HG03354 (cell line): ENCODE measurements at regions not wholly inside any gene's neighbourhood (a gene's known extent, or its start where the extent isn't known, plus 50 kb on each side); places are given as distances from the start of the nearest gene placed in this dataset.

Experiments used
- ATAC-seq: cut with Tn5 transposase; IDR thresholded peaks from one replicate; pipeline ENCODE4 v1.9.1; 2021; ENCODE audit warnings: mild to moderate bottlenecking; ENCODE audit not compliant: unreplicated experiment, poor library complexity, severe bottlenecking

DNA sequence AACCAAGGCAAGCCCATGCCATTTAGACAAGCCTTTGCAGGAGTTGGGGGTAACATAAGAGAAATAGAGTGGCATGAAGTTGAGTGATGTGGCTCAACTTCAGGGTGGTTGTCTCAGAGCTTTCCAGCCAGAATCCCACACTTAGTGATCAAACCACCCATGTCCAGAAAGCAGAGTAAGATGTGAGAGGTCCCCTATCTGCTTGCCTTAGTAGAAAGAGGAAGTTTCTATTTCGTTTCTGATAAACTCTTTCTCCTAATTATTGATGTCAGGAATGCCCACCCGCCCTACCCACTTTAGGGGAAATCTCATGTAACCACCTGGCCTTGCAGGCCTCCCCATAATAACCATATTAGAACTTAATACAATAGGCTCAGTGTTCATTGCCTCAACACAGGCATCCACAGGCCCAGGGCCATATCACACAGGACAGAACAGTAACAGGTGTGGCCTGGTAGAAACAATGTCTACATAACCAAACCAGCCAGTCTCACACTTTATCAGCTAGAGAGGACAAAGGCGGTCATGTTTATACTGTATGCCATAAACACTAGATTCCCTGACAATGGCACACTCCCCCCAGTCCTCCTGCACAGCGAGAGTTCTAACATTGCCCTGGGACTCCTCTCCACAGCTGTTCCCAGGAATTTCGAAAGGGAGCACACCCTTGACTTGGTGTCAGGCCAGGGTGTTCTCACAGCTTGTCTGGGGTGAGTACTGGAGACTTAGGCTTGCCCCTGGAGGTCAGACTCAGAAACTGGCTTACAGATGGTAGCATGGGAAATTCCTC, 364.4 kb downstream of the CXCL12 start:
- ATAC-seq: no peak

DNA sequence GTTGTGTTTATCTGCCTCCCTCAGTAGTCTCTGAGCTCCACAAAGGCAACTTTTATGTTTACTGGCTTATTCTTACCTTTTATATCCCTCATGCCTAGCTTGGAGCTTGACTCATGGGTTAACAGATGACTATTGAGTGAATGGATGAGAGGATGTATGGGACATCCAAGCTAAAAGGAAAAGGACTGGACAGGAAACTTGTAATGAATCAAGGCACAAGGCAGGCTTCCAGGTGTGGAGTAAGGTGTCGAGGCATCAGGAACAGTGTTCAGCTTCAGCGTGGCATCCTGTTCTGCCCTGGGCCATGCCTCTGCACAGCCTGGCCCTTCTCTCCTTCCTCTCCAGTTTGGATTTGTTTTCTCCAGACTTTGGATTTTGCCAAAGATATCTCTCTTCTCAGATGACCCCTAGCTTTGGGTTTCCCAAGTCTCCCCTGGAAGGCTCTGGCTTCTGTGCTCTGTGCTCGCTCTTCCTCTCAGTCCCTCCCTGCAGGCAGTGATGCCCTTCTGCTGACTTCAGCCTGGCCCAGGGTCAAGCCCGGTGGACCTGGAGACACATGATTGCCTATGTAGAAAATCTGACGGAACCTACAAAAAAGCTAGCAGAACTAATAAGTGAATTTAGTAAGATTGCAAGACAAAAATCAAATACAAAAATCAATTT, 367.3 kb downstream of the CXCL12 start:
- ATAC-seq: no peak

DNA sequence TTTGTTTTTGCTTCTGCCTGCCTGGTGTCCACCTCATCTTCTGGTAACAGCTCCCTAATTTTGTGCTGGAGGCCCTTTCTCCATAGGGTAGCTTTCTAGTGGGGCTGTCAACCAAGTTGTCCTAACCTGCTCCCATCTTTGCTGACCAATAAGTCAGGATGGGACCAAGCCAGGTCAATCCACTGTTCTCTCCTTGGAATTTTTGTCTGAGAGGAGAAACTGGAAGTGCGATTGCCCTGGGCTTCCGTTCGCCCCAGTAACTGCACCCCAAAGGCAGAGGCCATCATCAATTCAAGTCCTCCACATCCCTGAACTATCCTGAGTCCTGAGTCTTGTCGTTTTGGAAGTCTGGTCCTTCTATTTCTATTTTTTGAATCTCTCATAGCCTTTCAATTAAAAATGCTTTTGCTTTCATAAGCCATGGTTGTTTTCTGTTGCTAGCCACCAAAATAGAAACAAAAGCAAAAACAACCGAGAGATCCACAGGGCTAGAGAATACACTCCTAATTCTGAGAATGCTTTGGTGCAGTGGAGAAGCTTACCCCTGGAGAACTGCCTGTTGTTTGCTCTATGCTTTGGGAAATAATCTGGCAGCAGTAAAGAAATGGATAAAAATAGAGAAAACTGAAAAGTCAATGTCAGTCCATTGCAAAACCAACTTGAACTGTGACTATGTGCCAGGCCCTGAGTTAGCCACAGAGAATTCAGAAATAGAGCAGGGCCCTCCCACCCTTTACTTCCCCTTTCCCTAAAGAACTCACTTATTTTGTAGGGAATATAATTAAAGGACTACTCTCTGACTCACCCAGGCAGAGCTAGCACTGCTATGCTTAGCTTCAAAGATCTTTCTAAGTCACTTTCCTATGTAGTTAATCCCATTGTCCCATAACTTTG, 368.1 kb downstream of the CXCL12 start:
- ATAC-seq: no peak

DNA sequence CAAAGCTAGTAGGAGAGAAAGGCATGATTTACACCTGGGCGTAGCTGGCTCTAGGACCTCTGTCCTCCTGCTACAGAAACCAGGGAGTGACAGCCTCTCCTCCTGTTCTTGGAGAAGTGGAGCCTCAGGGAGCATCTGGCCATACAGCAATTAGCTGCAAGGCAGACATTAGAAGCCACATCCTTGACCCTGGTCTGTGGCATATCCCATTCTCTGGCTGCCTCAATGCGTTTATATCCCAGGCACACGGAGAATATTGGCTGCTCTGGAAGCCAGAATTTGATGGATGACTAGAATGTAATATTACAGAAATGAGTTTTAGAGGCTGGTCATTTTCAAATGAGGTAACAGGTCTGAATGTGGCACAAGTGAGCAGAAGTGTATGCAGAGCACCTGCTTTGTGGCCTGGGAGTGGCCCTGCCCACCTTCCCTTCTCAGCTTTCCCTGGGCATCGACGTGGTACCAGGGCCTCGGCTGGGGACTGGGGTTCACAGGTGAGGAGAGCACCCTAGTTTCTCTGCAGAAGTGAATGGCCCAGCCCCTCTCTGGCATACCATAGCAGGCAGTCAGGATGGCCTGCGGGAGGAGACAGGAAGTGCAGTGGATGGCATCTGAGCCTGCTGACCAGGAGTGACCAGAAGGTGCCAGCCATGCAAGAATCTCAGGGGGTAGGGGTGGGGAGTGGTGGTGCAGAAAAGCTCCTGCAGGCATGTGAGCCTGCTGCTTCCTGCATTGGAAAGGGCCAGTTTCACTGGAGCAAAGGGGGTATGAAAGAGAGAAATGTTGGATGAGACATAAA, 367.2 kb upstream of the ZNF32 start:
- no peak for ATAC-seq

DNA sequence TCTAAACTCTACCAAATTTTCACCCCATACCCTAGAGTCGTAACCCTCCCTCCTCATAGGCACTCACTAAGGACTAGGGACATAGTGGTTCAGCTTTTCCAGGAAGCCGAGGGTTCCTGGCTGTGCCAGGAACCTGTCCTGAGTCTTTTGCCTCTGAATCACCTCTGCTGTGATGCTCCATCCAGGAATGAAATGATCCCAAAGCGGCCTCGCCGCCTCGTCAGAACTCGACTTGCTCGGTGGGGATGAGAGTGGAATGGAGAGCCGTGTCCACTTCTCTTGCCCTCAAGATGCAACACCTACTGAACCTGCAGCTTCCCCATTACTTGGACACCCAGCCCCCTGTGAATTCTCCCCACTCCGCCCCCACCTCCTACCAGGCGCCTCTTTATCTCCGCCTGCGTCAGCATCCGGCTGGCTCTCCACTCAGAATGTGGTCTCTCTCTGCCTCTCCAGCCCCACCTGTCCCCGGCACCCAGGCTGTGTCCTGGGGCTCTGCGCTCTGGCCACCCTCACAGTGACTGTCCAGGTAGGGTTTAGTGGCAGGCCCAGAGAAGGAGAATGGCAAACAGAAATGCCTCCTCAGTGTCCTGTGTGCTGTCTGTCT, 366.1 kb upstream of the ZNF32 start:
- no peak for ATAC-seq

DNA sequence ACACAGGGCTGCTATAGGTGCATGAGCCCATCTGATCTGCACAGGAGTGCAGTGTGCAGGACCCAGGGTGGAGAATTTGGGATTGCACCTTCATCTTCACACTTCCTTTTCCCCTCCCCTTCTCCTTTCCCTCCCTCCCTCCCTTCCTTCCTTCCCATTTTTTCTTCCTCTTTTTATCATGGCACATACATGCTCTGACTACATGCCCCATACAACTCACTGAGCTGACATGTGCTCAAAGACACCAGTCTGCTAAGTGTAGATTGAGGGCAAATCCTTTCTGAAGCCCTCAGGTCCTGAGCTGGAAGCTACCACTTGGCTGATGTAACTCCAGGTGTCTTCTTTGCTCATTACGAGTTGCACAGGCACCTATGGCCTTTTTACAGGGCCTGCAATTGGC, 365.3 kb upstream of the ZNF32 start:
- no peak for ATAC-seq

DNA sequence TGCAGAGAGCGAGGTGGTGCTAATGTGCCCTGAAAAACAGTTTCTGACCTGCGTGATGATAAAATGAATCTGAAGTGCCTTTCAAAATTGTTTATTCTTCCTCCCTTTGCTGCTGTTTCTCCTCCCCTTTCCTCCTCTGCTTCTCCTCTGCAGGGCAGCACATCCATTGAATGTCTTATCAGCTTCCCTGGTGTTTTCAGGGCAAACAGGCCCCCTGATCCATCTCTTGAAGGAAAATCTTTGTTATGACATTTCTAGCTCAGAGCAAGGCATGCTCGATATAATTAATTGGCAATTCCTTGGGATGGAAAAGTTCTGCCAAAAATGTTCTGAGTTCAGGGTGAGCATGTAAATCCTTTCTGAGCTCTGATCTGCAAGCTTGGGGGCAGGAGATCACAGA, 364.2 kb upstream of the ZNF32 start:
- ATAC-seq: no peak

DNA sequence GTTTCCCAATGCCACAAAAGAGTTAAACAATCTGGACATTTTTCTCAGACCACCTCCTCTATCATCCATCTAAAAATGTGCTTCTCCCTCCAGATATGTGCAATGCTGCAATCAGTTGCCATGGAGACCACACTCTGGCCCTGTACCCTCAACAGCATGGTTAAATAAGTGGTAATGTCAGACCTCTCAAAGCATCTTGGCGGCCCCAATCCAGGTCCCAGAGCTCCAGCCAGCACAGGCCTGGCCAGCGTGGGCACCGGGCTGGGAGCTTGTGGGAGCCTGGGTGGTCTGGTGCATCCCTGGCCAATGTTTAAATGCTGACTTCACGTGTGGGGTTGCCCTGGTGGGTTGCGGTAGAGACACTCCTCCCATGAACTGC, 362.9 kb upstream of the ZNF32 start:
- no peak for ATAC-seq

DNA sequence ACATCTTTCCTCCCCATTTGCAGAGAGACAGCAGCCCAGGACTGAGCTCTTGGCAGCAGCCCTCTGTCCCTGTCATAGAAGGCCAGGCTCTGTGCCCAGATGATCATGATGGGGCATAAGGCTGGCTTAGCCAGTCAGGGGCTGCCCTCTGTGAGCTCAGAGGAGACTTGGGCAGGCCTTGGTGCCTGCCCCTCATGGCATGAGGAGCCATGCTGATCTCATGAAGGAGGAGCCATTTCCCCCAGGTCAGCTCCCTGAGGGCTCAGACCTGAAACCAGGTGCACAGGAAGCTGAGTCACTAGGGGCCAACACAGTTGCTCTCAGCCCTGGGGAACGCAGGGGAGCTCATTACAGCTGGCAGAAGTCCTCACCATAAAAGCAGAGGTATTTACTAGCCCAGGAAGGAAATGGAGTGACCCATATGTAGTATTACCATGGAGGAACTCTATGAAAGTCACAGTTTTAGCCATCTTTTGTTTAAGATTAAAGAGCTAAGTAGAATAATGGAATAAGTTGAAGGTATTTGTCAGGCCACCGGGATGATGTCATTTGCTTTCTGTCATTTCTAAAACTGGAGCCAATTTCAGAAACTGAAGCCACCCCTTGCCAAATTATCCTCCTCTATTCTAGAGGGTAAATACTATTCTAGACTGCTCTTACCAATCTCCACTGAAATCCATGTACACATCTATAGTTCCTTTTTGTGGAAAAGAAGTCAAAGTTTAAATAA, 362.4 kb upstream of the ZNF32 start:
- peak; percentile 98 for ATAC-seq

DNA sequence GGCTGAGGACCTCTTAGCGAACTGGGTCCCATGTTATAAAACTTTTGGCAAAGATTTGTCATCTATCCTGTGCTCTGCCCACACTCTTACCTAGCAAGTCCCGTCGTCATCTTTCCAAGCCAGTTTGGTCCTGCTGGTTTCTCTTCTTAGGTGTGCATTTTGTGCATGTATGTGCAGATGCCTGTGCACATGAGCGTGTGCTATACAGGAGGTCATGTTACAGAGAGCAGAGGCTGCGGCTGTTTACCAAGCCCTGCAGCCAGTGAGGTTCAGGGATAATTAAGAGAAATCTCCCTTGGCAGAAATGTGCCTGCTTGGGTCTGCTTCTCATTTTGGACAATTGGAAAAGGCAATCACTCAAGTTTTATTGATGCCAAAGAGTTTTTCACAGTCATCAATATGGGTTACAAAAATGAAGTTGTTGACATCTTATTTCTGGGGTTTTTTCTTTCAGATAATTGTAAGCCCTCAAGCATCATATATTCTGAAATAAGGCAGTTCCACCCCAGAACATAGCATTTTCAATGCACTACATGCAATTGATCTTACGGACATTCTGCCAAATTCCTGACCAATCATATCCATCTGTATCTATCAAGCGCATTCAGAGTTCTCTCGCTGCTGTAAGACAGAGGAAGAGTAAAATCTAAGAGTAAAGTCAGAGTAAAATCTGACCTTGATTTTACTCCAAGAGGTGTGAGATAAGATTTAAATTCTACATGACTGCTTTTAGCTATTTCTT, 361.4 kb upstream of the ZNF32 start:
- no peak for ATAC-seq

DNA sequence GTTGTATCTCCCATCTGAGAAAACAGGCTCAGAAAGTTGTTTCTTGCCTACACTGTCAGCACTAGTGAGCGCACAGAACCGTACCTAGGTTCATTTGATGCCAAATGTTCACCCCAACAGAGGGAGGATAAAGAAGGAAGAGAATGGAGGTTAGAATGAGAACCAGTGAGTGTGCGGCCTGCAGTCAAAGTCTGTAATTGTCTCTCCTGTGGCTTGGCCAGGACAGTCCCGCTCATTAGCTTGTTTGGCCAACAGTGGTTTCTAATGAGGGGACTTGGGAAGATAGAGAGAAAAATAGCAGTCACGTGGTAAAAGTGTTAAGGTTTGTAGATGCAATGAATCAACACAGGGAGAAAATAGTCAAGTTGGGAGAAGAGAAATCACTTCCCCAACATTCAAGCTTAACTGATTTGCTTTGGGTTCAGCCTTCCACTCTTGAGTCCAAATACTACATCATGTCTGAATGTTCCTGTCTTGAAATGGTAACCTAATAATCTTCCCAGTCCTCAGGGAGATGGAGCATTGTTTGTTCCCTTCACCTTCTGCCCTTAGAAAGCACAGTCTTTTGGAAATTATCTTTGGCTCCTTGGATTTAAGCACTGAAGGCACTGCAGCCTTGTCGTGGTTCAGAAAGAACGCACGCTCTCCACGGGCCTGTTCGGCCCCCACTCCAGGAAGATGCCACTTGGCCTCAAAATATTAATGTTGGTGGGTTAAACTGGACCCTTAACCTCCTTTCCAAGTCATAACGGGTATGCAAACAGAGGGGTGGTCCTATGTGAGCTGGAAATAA, 360.4 kb upstream of the ZNF32 start:
- ATAC-seq: no peak

DNA sequence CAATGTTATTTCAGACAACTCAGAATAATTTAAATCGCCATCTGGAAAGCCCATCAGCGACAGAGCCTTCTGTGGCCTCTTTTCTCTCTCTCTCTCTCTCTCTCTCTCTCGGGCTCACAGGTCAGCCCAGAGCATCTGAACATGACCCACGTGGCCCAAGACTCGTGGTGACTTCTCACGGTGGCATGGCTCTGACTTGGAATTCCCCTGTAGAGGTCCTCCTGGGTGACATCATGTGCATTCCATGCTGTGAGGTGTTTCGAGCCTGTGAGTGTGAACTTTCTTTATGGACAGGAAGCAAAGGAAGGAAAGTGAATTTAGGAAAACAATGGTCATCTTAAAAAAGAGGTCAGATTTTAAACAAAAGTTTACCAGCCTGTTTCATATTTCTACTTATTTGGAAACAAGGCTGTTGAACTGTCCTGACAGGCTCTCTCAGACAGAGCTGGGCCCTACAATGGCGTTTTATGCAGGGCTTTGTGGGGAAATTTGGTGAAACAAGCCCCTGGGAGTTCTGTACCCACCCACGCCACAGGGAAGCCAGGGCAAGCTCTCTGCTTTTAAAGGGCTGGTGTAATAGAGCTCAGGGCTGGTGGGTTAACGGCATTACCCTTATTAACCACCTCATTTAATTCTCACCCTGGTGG, 359.7 kb upstream of the ZNF32 start:
- peak; percentile 32 for ATAC-seq

DNA sequence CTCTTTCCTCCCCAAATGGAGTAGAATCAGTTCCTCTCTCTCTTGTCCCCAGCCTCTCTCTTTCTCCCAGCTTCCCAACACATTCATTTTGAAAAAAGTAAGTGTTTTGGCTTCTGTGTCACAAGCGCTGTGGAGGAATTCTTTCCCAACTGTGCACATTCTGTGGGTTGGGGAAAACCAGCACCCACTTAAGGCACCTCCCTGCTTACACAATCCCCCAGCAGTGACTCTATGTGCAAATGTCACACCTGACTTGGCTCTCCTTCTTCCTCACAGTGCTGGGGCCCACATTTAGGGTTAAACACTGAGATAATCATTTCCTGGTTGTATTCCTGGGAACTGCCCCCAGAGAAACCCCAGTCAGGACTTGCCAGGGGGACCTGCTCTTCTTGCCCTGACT, 358.1 kb upstream of the ZNF32 start:
- ATAC-seq: no peak

DNA sequence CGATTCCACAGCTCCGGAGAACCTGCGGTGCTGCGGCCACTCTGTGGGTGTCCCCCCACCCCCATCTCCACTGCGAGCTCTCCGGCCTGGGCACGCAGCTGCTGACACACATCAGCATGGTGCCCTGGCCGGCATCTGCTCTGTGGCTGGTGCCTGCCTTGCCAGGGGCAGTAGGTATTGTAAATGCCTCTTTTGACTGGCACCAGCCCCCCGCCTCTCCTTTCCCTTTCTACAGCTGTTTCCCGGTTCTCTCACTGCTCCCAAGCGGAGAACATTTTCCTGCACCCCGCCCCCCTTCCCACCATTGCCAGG, 357.1 kb upstream of the ZNF32 start:
- no peak for ATAC-seq

DNA sequence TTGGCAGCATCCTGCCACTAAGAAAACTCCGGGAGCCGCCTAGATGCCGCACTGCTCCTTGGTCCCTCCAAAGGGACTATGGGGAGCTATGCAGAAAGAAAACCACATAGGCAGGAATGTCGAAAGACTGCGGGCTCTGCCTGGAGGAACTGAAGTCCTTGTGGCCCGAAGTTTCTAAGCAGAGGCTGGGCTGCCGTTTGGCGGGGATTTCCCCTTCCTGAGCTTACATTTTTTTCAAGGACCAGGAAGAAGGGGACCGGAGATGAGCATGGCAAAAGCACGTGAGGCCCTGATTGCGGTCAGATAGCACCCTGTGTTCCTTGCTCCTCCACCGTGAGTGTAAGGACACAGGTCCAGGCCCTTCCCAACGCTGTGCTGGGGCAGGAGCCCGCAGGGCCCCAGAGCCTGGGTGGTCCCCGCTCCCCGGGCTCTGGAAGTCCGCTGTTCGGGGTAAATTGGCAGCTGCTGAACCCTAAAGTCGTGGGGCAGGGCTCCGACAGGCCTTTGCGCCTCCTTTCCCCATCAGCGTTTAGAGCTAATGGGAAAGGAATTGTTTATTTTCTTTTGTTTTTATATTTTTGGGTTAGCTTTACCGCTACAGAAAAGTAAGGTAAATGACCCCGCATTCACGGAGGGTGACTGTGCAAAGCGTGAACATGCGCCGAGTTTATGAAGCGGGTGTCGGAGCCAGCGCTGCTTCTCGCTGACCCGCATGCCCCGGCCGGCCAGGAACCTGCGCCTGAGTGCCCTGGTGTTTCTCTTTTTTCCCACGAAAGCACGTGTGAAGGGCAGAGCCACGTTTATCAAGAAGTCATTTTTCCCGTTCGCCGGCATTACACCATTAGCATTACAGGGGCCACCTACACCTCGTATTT, 356.5 kb upstream of the ZNF32 start:
- no peak for ATAC-seq
